GM12874 (cell line): ENCODE measurements at regions not wholly inside any gene's neighbourhood (a gene's known extent, or its start where the extent isn't known, plus 50 kb on each side); places are given as distances from the start of the nearest gene placed in this dataset.

Experiments used
- CTCF ChIP-seq: IDR thresholded peaks from 2 replicates; pipeline ENCODE4 v1.5.1; 2011; ENCODE audit warnings: low read depth, mild to moderate bottlenecking, control low read depth, low read length, moderate library complexity; ENCODE audit not compliant: insufficient read depth

- no peak for TF ChIP-seq CTCF
Measured at GRCh38 chr12:43011383-43011926, 421.9 kb upstream of the PRICKLE1 start.

GRCh38 chr12:43009846-43010240, 420.3 kb upstream of the PRICKLE1 start:
- no peak for TF ChIP-seq CTCF

DNA sequence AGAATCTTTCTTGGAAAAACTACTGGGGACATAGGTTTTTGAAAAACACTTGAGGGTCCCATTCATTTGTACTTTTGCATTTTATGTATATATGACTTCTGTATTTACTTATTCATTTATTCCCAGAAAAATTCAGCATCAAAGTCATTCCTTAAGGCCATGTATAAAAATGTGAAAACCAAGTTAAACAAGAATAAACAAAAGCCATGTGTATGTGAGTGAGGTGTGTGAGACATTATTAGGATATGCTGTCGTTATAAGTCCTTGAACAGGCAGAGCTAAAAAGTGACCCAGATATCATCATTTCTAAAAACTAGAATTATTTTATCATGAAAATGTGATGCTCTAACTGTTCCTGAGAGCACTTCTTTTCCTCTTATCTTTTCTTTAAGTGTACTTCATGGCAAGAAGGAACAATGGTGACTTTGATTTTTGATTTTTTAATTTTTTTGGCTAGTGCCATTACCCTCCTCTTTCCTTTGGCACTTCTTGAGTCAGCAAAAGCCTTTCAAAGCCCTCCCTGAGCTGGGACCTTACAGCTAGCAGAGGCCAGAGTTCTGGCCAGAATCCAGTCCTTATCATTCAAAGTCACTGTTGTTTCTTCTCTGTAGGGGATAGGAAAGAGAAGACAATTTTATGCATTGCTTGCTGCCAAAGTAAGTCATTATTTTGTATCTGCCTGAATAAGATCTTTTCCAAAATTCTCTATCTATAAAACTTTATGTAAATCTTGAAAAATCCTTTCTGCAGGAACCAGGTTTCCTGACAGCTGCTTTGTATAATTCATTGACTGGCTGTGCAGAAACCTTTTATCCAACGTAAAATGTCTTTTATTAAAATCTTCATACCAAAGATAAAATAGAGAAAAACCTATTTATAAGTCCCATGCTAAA, 419.7 kb upstream of the PRICKLE1 start:
- no peak for TF ChIP-seq CTCF

DNA sequence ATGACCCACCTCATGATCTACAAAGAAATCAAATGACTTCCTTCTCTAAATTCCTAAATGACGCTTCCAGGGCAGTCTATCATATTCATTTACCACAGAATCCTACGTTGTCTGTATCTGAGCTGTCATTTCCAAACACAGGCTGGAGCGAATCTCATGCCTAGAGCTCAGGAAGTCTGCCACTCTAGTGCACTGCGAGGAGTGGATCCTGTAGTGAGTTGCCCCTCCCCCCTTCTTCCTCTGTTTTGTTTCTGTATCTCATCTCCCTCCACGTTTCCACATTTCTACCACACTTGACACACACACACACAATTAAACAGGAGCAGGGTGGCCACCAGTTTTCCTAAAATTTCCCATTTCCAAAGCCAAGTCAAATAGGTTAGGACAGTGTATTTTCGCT, 415.4 kb upstream of the PRICKLE1 start:
- TF ChIP-seq CTCF, result no peak

- TF ChIP-seq CTCF, result no peak
Measured at GRCh38 chr12:43004141-43004540, 414.6 kb upstream of the PRICKLE1 start.

DNA sequence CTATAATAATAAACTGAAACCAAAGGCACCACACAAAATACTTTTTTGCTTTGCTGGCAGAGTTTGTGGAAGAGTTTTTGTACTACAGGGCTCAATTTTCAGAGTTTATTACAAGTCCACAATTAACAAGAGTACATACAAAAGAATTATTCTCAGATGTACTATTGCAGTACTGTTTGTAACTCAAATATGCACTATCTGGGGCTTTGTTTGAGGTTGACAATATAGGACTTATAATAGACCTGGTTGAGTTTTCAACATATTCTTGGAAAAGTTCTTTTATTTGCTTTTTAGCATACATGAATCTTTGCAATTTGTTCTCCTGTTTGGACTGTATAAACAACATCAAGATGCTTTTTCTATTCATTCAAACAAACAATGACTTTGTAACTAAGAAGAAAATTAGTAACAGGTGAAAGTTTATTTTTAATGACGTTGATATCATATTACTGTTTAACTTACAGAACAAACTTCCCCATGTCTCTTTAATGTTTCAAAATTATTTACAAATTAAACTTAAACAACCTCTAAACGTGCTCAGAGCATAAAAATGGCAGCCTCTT, 407.4 kb upstream of the PRICKLE1 start:
- TF ChIP-seq CTCF, result no peak

DNA sequence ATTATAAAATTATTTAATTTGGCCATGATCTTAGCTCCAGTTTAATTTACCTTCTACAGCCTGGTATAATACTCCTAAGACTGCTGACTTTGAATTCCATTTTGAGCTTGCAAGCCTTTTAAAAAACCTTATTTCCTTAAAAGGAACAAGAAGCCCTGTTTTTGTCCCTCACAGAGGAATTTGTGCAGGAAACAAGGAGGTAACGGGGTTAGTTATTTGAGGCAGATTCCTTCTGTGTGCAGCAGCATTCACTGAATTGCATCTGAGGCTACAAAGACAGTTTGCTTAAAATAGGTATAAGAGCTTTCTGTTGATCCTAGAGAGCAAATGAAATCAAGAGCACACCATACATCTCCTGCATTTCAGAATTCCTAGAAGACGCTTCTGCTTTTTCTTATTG, 403.3 kb upstream of the PRICKLE1 start:
- no peak for TF ChIP-seq CTCF
